ENCODE measurements at regions not wholly inside any gene's neighbourhood (a gene's known extent, or its start where the extent isn't known, plus 50 kb on each side); places are given as distances from the start of the nearest gene placed in this dataset.

DNA sequence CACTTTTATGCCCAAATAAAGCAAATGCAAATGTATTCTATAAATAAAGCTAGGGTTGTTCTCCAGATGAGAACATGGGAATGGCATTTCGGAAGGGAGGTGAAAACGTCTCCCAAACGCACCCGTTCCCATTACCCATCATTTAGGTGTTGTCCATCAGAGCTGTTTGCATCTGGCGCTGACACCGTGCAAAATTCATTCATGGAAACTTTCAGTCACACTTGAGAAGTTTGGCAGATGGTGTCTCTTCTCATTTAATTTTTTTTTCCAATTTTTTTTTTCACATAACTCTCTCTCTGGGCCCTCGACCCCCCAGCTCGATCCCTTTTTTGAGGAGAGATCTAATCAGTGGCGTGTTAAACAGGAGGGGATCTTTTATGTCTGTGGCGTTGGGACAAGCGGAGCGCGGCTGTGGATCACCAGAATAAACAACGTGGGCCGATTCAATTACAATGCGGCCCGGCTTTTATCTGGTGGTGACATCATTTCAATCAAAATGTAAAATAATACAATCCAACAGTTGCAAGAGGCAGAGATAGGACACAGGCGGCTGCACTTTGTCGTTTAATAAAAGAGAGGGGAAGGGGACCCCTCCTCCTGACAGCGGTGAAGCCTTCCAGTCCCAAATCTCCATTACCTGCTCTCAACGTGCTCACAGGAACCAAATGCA, 246.1 kb upstream of the IRX4 start:
- H3K4me3 Mint-ChIP-seq: no peak overlapping the region
- ATAC-seq: no peak
- intact Hi-C loops (cut with DNase I, micrococcal nuclease): no loop called here
- POLR2A ChIA-PET: interaction anchor here (0.7 kb wide), 1 partner anchor 375 kb away, joined by 5 read pairs; no protein-coding TSS in a partner anchor
- CTCF ChIA-PET: no interaction called here
- no peaks in the 10 kb centered on the region for H3K36me3 Mint-ChIP-seq (ENCODE audit: low read depth)
- DNase-seq: no peak
- no peaks in the 10 kb centered on the region for H3K9me3 Mint-ChIP-seq (ENCODE audit: low read depth)
- H3K4me1 Mint-ChIP-seq: no peaks in the 10 kb centered on the region
- H3K27ac Mint-ChIP-seq: no peak overlapping the region
- peaks cover 3% of the 10 kb centered on the region for H3K27me3 Mint-ChIP-seq

DNA sequence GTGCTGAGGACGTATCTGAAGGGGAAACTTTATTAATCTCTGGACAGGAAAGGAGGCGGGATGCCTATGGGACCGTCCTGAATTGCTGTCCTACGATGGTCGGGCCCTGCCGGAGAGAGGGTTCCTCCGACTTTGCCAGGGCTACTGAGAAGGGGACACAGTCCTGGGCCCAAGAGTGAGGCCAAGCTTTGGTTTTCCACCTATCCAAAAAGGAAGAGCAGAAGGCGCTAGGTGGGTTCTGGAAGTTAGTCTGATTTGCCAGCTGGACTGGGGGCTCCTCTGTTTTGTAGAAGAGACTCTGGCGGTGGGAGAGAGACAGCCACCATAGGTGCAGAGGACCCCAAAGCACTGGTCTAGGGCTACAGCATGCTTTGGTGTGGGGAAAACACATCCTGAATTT, 243.8 kb upstream of the IRX4 start:
- ATAC-seq (no peak), DNase-seq (no peak)
- H3K27ac Mint-ChIP-seq: no peak overlapping the region
- no peaks in the 10 kb centered on the region for H3K4me1 Mint-ChIP-seq
- POLR2A ChIA-PET: no interaction called here
- intact Hi-C loops (cut with DNase I, micrococcal nuclease): no loop called here
- H3K4me3 Mint-ChIP-seq: no peak overlapping the region
- CTCF ChIA-PET: interaction anchor here (0.6 kb wide), 1 partner anchor 12 kb away, joined by 5 read pairs; no protein-coding TSS in a partner anchor
- H3K9me3 Mint-ChIP-seq (ENCODE audit: low read depth): no peaks in the 10 kb centered on the region
- no peaks in the 10 kb centered on the region for H3K36me3 Mint-ChIP-seq (ENCODE audit: low read depth)
- H3K27me3 Mint-ChIP-seq: peaks cover 3% of the 10 kb centered on the region

DNA sequence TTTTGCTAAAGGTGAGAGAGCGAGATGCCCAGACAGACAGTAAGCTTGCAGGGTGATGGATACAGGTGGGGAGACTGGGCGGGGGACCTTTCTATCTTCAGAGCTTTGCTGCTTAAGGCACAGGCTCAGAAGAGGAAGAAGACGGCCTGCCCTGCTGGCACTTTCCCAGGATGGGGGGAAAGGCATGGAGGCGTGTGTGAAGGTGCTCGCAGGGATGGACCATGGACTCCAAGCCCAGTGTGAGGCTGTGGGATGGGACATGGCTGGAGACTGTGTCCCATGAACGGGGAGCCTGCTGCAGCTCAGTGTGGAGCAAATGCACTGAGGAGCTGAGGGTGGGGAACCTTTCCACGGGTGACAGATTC, 243.2 kb upstream of the IRX4 start:
- no peak overlapping the region for H3K27ac Mint-ChIP-seq
- ChIA-PET POLR2A (no interaction called here), CTCF (interaction anchor here (0.6 kb wide), 1 partner anchor 11 kb away, joined by 5 read pairs; no protein-coding TSS in a partner anchor)
- DNase-seq: no peak
- intact Hi-C loops (cut with DNase I, micrococcal nuclease): no loop called here
- peaks cover 5% of the 10 kb centered on the region for H3K27me3 Mint-ChIP-seq
- H3K36me3 Mint-ChIP-seq (ENCODE audit: low read depth): no peaks in the 10 kb centered on the region
- no peaks in the 10 kb centered on the region for H3K9me3 Mint-ChIP-seq (ENCODE audit: low read depth)
- H3K4me1 Mint-ChIP-seq: no peaks in the 10 kb centered on the region
- ATAC-seq: no peak
- H3K4me3 Mint-ChIP-seq: no peak overlapping the region

DNA sequence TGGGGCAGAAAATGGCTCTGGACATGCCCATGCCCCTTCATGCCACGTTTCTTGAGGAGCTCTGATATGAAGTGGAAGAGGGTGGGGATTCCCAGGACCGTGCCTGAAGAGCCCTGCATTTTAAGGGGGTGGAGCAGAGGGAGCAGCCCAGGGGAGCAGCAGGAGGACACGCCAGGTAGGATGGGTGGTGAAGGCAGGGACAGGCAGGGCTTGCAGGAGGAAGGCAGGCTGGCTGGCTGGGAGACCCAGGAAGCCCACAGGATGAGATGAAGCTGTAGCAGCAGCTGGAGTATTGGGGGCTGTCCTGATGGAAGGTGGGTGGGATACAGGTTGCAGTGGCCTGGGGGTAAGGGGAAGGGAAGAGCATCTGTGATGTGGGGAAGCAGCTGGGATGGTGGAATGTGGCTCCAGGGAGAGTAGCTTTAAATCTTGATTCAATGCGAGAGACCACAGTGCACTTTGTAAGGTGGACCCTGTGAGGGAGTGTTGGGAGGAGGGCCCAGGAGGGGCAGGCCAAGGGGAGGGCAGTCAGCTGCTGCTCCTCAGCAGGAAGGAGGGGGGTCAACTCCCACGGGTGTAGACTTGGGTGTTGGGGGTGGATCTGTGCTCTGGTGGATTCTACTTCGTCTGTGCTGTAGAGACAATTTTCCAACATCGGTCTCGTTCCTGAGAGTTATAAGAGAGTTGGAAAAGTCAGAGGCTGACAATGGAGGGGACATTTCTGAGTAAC, 242.6 kb upstream of the IRX4 start:
- H3K27ac Mint-ChIP-seq: no peak overlapping the region
- CTCF ChIA-PET: no interaction called here
- H3K4me1 Mint-ChIP-seq: no peaks in the 10 kb centered on the region
- no peaks in the 10 kb centered on the region for H3K36me3 Mint-ChIP-seq (ENCODE audit: low read depth)
- intact Hi-C loops (cut with DNase I, micrococcal nuclease): no loop called here
- peaks cover 2% of the 10 kb centered on the region for H3K9me3 Mint-ChIP-seq (ENCODE audit: low read depth)
- peaks cover 10% of the 10 kb centered on the region for H3K27me3 Mint-ChIP-seq
- ATAC-seq (no peak), DNase-seq (no peak)
- POLR2A ChIA-PET: no interaction called here
- no peak overlapping the region for H3K4me3 Mint-ChIP-seq

DNA sequence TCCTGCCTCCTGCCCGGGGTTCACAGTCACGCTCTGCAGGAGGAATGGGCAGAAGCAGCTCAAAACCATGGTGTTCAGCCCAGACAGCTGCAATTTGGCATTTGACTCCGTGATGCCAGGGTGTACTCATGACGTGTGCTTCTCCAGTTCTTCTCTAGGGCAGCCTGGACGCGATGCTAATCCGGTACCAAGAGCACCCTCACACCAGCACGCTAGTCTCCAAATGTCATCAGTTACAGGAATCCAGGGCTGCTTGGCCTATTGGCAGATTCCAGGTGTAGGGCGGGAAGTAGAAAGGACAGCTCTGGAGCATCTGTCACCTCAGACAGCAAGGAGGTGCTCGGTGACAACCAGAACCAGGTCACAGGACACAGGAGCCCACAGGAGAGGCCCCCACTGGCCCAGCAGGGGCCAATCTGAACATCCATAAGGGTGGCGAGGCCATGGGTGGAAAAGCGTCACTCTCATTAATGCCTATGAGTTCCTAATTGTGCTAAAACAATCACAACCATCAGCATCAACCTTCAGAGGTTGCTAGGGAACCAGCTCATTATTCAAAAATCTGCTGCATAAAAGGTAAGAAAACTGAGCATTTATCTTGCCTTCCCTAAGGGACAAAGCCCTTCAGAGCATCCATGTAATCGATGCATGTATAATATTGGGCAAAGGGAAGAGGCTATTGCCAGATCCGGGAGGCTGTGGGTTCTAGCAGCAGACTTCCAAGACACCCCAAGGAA, 241.9 kb upstream of the IRX4 start:
- Mint-ChIP-seq H3K4me1 (no peaks in the 10 kb centered on the region), H3K9me3 (ENCODE audit: low read depth) (peaks cover 2% of the 10 kb centered on the region), H3K27ac (no peak overlapping the region), H3K36me3 (ENCODE audit: low read depth) (no peaks in the 10 kb centered on the region), H3K4me3 (no peak overlapping the region), H3K27me3 (peaks cover 10% of the 10 kb centered on the region)
- CTCF ChIA-PET: no interaction called here
- intact Hi-C loops (cut with DNase I, micrococcal nuclease): no loop called here
- DNase-seq (no peak), ATAC-seq (no peak)
- POLR2A ChIA-PET: no interaction called here

DNA sequence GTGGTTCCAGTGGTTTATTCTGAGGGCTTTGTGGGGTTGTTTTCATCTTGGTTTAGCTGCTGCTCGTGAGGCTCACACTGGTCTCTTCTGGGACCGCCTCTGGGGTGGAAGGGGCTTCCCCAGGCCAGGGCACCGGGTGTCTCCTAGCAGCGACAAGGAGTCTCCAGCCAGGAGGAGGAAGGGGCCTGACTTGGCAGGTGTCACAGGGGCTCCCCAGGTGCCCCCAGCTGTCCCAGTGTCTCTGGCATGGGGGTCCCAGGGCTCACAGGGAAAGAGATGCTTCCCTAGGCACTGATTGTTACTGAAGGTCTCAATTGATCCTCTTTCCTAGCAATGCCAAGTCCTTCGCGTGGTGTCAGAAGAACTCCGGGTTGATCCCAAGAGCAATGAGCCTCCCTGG, 241.1 kb upstream of the IRX4 start:
- intact Hi-C loops (cut with DNase I, micrococcal nuclease): no loop called here
- no peak for ATAC-seq
- H3K4me3 Mint-ChIP-seq: no peak overlapping the region
- peaks cover 2% of the 10 kb centered on the region for H3K9me3 Mint-ChIP-seq (ENCODE audit: low read depth)
- H3K36me3 Mint-ChIP-seq (ENCODE audit: low read depth): no peaks in the 10 kb centered on the region
- no peak overlapping the region for H3K27ac Mint-ChIP-seq
- CTCF ChIA-PET: no interaction called here
- H3K4me1 Mint-ChIP-seq: no peaks in the 10 kb centered on the region
- POLR2A ChIA-PET: no interaction called here
- H3K27me3 Mint-ChIP-seq: peaks cover 10% of the 10 kb centered on the region
- DNase-seq: no peak

DNA sequence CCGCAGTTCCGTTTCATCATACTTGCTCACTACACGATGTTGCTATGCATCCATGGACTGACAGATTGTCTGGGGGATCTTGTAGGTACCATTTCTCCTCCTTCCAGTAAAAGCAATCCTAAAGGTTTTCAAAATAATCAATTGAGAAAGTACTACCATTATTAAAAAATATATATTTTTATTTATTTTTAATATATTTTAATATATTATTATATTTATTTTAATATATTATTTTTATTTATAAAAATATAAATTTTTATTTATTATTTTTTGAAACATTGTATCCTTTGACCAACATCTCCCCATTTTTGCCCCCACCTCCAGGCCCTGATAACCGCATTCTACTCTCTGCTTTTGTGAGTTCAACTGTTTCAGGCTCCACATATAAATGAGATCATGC, 237.6 kb upstream of the IRX4 start:
- CTCF ChIA-PET: no interaction called here
- Mint-ChIP-seq H3K27ac (no peak overlapping the region), H3K27me3 (peaks cover 10% of the 10 kb centered on the region), H3K4me1 (no peaks in the 10 kb centered on the region), H3K36me3 (ENCODE audit: low read depth) (no peaks in the 10 kb centered on the region), H3K9me3 (ENCODE audit: low read depth) (peaks cover 2% of the 10 kb centered on the region), H3K4me3 (no peak overlapping the region)
- intact Hi-C loops (cut with DNase I, micrococcal nuclease): no loop called here
- ATAC-seq: no peak
- POLR2A ChIA-PET: no interaction called here
- DNase-seq: no peak

DNA sequence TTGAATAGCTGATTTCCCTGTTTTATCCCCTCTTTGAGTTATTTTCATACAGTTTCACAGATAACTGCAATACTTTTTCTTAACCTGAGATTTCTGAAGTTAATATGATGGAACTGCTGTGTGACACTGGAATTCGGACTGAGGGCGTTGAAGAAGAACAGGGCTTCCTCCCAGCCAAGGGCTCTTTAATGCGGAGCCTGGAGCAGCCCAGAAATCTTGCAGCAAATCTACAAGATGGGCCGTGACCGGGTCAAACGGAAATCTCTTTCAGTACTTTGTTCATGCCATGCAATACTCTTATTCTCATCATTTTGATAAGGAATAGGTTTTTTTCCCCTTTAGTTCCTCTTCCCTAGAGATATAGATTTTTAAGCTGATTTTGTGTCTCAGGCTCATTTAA, 236.8 kb upstream of the IRX4 start:
- peaks cover 10% of the 10 kb centered on the region for H3K27me3 Mint-ChIP-seq
- no peaks in the 10 kb centered on the region for H3K36me3 Mint-ChIP-seq (ENCODE audit: low read depth)
- H3K27ac Mint-ChIP-seq: no peak overlapping the region
- H3K9me3 Mint-ChIP-seq (ENCODE audit: low read depth): peaks cover 2% of the 10 kb centered on the region
- no peak overlapping the region for H3K4me3 Mint-ChIP-seq
- no peak for DNase-seq
- ATAC-seq: no peak
- intact Hi-C loops (cut with DNase I, micrococcal nuclease): no loop called here
- CTCF ChIA-PET: no interaction called here
- POLR2A ChIA-PET: no interaction called here
- no peaks in the 10 kb centered on the region for H3K4me1 Mint-ChIP-seq

DNA sequence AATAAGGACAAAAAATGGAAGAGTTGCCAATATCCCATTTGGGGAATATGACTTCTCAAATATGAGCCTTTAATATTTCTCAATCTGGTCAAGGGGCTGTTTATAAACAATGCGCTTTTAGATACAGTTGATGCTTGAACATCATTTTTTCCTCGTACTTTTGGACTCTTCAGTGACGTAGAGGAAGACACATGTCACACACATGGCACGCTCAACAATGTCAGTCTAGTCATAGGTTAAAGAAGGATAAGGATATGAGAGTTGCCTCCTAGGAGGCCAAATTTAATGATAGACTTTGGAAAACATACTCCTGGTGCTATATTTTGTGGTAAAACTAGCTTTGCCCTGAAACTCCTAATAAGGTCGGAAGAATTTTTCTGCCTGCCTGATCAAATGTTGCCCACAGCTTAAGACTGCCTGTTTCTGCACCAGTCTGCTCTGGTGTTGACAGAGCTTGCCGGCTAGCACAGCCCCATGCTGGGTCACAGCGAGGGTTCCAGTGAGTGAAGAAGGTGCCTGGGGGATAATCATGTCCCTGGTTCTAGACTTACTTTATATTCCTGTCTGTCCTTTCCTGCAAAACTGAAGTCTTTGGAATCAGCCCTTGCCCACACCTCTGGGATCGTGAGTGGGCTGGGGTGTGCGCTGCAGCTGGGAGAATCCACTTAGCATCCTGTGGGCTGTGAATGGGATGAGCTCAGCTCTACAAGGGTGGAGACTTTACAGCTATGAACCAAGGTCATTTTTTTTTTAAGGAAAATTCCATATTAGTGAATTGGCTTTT, 230.8 kb upstream of the IRX4 start:
- no peak overlapping the region for H3K27ac Mint-ChIP-seq
- intact Hi-C loops (cut with DNase I, micrococcal nuclease): no loop called here
- ChIA-PET CTCF (interaction anchor here (0.6 to 0.7 kb wide), 2 partner anchors 473 to 1306 kb away, joined by 3 read pairs; no protein-coding TSS in a partner anchor), POLR2A (no interaction called here)
- H3K9me3 Mint-ChIP-seq (ENCODE audit: low read depth): no peaks in the 10 kb centered on the region
- no peaks in the 10 kb centered on the region for H3K4me1 Mint-ChIP-seq
- H3K36me3 Mint-ChIP-seq (ENCODE audit: low read depth): no peaks in the 10 kb centered on the region
- ATAC-seq (no peak), DNase-seq (no peak)
- no peak overlapping the region for H3K4me3 Mint-ChIP-seq
- peaks cover 10% of the 10 kb centered on the region for H3K27me3 Mint-ChIP-seq

DNA sequence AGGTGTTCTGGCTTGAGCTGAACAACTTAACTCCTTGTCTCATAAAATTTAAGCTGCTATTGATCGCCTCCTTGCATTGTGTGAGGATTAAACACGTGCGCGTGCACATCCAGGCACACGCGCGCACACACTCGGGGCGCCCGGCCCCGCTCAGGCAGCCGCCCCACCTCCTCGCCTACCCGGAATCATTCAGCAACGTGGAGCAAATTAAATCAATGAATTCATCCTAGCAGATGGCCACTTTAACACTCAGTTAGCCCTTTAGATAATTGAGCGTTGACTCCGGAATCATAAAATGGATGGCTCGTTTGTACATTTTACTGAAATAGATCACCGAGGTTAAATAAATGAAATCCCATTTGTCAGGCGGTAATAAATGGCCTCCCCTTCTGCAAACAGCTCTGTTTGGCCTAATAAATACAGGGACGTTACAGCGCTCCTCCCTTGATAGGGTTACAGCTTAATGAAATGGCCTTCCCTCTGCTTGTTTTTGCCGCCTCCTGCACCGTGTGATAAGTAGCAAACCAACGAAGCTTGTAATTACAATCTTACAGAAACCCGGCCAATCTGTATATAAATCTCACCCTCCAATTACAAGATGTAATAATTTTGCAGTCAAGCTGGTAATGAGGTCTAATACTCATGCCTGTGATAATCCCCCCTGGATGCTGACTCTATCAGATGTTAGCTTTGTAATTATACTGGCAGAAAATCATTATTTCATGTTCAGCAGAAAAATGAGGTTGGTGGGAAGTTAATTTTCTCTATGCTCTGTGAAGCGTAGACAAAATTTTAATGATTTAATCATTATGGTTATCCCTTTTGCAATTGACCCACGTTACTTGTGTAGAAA, 229.7 kb upstream of the IRX4 start:
- H3K36me3 Mint-ChIP-seq (ENCODE audit: low read depth): no peaks in the 10 kb centered on the region
- peaks cover 7% of the 10 kb centered on the region for H3K27me3 Mint-ChIP-seq
- H3K9me3 Mint-ChIP-seq (ENCODE audit: low read depth): no peaks in the 10 kb centered on the region
- H3K4me1 Mint-ChIP-seq: no peaks in the 10 kb centered on the region
- ChIA-PET CTCF (no interaction called here), POLR2A (no interaction called here)
- no peak overlapping the region for H3K27ac Mint-ChIP-seq
- H3K4me3 Mint-ChIP-seq: no peak overlapping the region
- DNase-seq (no peak), ATAC-seq (no peak)
- intact Hi-C loops (cut with DNase I, micrococcal nuclease): no loop called here

DNA sequence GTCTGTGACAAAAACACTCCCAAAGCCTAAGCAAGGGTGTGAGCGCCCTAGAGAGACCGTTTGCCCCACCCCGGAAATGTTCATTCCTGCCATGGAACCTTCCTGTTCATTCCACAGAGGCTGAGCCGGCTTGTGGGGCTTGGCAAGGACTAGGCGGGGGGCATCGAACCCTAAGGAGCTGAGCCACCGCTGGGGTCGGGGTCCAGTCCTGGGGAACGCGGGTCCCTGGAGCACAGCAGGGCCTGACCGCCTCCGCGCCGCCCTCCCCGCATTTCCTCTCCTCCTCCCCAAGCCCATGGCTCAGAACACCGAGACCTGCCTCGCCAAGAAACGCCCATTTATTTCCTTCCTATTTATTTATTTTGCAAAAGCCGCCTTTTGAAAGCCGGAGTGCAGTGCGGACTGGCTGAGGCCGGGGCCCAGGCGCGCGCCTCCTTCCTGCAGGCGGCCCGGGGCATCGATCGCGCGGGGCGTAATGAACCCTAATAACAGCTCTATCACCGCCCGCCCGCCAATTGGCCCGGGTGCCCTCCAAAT, 228.9 kb upstream of the IRX4 start:
- Mint-ChIP-seq H3K36me3 (ENCODE audit: low read depth) (no peaks in the 10 kb centered on the region), H3K4me1 (no peaks in the 10 kb centered on the region), H3K9me3 (ENCODE audit: low read depth) (peaks cover 1% of the 10 kb centered on the region), H3K27ac (no peak overlapping the region), H3K27me3 (peaks cover 7% of the 10 kb centered on the region), H3K4me3 (no peak overlapping the region)
- intact Hi-C loops (cut with DNase I, micrococcal nuclease): no loop called here
- ATAC-seq (no peak), DNase-seq (no peak)
- ChIA-PET POLR2A (no interaction called here), CTCF (interaction anchor here (0.5 kb wide), 1 partner anchor 47 kb away, joined by 3 read pairs; no protein-coding TSS in a partner anchor)

Data from activated CD4-positive, alpha-beta T cell treated with anti-CD3 and anti-CD28 coated beads for 36 hours (primary cell).